ENCODE measurements at regions not wholly inside any gene's neighbourhood (a gene's known extent, or its start where the extent isn't known, plus 50 kb on each side); places are given as distances from the start of the nearest gene placed in this dataset.
A peak's percentile ranks its signal among the peaks of the same experiment; 100 is the strongest.

- TF ChIP-seq CTCF (IDR thresholded peaks at IDR 0.05): peak in 3 of 4 experiments; percentile 17 to 40 (median 24)
- TF ChIP-seq POLR2AphosphoS5 (IDR thresholded peaks at IDR 0.05): no peak
- no peak for TF ChIP-seq POLR2A (IDR thresholded peaks at IDR 0.05)
These were observed 1707.6 kb upstream of the SLC10A2 start for GRCh38 chr13:104773775-104774174.

Measured in gastroesophageal sphincter (tissue), 3 donors.